ENCODE measurements at regions not wholly inside any gene's neighbourhood (a gene's known extent, or its start where the extent isn't known, plus 50 kb on each side); places are given as distances from the start of the nearest gene placed in this dataset.

GRCh38 chr6:148068437-148069061, 274.1 kb upstream of the SASH1 start:
- no peak for TF ChIP-seq CTCF (IDR thresholded peaks at IDR 0.05; ENCODE audit: unreplicated experiment)
- Mint-ChIP-seq H3K27ac (peak overlapping the region; percentile 13), H3K9me3 (peaks cover 36% of the 10 kb centered on the region), H3K4me1 (peaks cover 17% of the 10 kb centered on the region), H3K4me3 (no peak overlapping the region), H3K27me3 (ENCODE audit: low read depth) (no peaks in the 10 kb centered on the region), H3K36me3 (peaks cover 7% of the 10 kb centered on the region)
- DNase-seq (ENCODE audit: low spot score in 2 of 2, unreplicated experiment in 2 of 2), result no peak

GRCh38 chr6:148069256-148069655, 273.4 kb upstream of the SASH1 start:
- no peak overlapping the region for H3K4me3 Mint-ChIP-seq
- H3K36me3 Mint-ChIP-seq, result peaks cover 3% of the 10 kb centered on the region
- H3K4me1 Mint-ChIP-seq, result peaks cover 14% of the 10 kb centered on the region
- no peak for TF ChIP-seq CTCF (IDR thresholded peaks at IDR 0.05; ENCODE audit: unreplicated experiment)
- DNase-seq (ENCODE audit: low spot score in 2 of 2, unreplicated experiment in 2 of 2), result no peak
- peak overlapping the region; percentile 59 for H3K27ac Mint-ChIP-seq
- H3K27me3 Mint-ChIP-seq (ENCODE audit: low read depth), result no peaks in the 10 kb centered on the region
- peaks cover 28% of the 10 kb centered on the region for H3K9me3 Mint-ChIP-seq

- Mint-ChIP-seq H3K27ac (no peak overlapping the region), H3K36me3 (peaks cover 2% of the 10 kb centered on the region), H3K4me3 (no peak overlapping the region), H3K9me3 (peaks cover 14% of the 10 kb centered on the region), H3K27me3 (ENCODE audit: low read depth) (no peaks in the 10 kb centered on the region), H3K4me1 (peaks cover under 1% of the 10 kb centered on the region)
- DNase-seq (ENCODE audit: low spot score in 2 of 2, unreplicated experiment in 2 of 2), result no peak
- TF ChIP-seq CTCF (IDR thresholded peaks at IDR 0.05; ENCODE audit: unreplicated experiment), result no peak
Observed at GRCh38 chr6:148074291-148074690, 268.3 kb upstream of the SASH1 start.

- no peak overlapping the region for H3K27ac Mint-ChIP-seq
- H3K4me1 Mint-ChIP-seq, result no peaks in the 10 kb centered on the region
- DNase-seq (ENCODE audit: low spot score in 2 of 2, unreplicated experiment in 2 of 2), result no peak
- H3K36me3 Mint-ChIP-seq, result peaks cover 2% of the 10 kb centered on the region
- no peak for TF ChIP-seq CTCF (IDR thresholded peaks at IDR 0.05; ENCODE audit: unreplicated experiment)
- H3K27me3 Mint-ChIP-seq (ENCODE audit: low read depth), result no peaks in the 10 kb centered on the region
- H3K4me3 Mint-ChIP-seq, result no peak overlapping the region
- peaks cover 14% of the 10 kb centered on the region for H3K9me3 Mint-ChIP-seq
Observed at GRCh38 chr6:148074738-148075137, 267.9 kb upstream of the SASH1 start.

GRCh38 chr6:148075352-148075751, 267.3 kb upstream of the SASH1 start:
- Mint-ChIP-seq H3K36me3 (peaks cover 2% of the 10 kb centered on the region), H3K27ac (no peak overlapping the region), H3K4me1 (no peaks in the 10 kb centered on the region), H3K4me3 (no peak overlapping the region), H3K27me3 (ENCODE audit: low read depth) (no peaks in the 10 kb centered on the region), H3K9me3 (peaks cover 14% of the 10 kb centered on the region)
- no peak for TF ChIP-seq CTCF (IDR thresholded peaks at IDR 0.05; ENCODE audit: unreplicated experiment)
- no peak for DNase-seq (ENCODE audit: low spot score in 2 of 2, unreplicated experiment in 2 of 2)

GRCh38 chr6:148076051-148076450, 266.6 kb upstream of the SASH1 start:
- H3K9me3 Mint-ChIP-seq, result peaks cover 14% of the 10 kb centered on the region
- DNase-seq (ENCODE audit: low spot score in 2 of 2, unreplicated experiment in 2 of 2), result no peak
- no peak for TF ChIP-seq CTCF (IDR thresholded peaks at IDR 0.05; ENCODE audit: unreplicated experiment)
- no peak overlapping the region for H3K4me3 Mint-ChIP-seq
- no peaks in the 10 kb centered on the region for H3K27me3 Mint-ChIP-seq (ENCODE audit: low read depth)
- H3K27ac Mint-ChIP-seq, result no peak overlapping the region
- peaks cover 2% of the 10 kb centered on the region for H3K36me3 Mint-ChIP-seq
- H3K4me1 Mint-ChIP-seq, result no peaks in the 10 kb centered on the region

Measured in mesothelial cell of epicardium (in vitro differentiated cells).